ENCODE measurements at regions not wholly inside any gene's neighbourhood (a gene's known extent, or its start where the extent isn't known, plus 50 kb on each side); places are given as distances from the start of the nearest gene placed in this dataset.

DNA sequence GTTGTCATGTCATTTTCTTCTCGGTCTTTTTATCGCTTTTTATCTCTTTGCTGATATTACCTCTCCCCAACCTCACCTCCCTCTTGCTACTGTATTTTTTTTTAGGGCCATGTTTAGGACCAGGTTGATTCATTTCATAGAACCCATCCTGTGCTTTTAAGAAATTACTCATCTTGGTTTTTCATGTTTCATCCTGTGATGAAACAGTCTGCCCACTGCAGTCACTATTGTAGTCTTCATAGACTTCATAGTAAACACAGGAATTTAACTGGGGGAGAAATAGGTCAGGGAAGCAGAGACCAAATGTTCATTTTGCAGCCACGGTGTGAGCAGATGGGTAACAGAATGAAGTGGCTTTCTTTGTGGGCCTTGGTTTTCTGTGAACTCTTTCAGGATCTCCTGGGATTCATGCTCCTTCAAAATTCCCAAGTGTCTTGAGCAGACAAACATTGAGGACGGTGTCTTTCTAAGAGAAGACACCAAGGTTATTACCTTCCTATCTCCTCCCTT is 161.8 kb downstream of the NAA11 start:
- no peak for TF ChIP-seq TAF1 (IDR thresholded peaks at IDR 0.05; ENCODE audit: low read depth)
- TF ChIP-seq, protein P1, sequence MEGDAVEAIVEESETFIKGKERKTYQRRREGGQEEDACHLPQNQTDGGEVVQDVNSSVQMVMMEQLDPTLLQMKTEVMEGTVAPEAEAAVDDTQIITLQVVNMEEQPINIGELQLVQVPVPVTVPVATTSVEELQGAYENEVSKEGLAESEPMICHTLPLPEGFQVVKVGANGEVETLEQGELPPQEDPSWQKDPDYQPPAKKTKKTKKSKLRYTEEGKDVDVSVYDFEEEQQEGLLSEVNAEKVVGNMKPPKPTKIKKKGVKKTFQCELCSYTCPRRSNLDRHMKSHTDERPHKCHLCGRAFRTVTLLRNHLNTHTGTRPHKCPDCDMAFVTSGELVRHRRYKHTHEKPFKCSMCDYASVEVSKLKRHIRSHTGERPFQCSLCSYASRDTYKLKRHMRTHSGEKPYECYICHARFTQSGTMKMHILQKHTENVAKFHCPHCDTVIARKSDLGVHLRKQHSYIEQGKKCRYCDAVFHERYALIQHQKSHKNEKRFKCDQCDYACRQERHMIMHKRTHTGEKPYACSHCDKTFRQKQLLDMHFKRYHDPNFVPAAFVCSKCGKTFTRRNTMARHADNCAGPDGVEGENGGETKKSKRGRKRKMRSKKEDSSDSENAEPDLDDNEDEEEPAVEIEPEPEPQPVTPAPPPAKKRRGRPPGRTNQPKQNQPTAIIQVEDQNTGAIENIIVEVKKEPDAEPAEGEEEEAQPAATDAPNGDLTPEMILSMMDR (IDR thresholded peaks at IDR 0.05; ENCODE audit: poor library complexity, severe bottlenecking), result no peak
